ENCODE measurements at regions not wholly inside any gene's neighbourhood (a gene's known extent, or its start where the extent isn't known, plus 50 kb on each side); places are given as distances from the start of the nearest gene placed in this dataset.
A peak's percentile ranks its signal among the peaks of the same experiment; 100 is the strongest.

GRCh38 chr3:82596805-82597204, 835.4 kb upstream of the GBE1 start:
- Histone ChIP-seq H4K8ac (ENCODE audit: low read length) (no peak overlapping the region), H2BK15ac (ENCODE audit: low read depth, poor library complexity, severe bottlenecking) (no peak overlapping the region), H3K27me3 (ENCODE audit: control insufficient read depth in 1 of 2, insufficient read depth in 1 of 2, low read length in 2 of 2) (no peaks in the 10 kb centered on the region), H3K36me3 (ENCODE audit: control insufficient read depth in 1 of 2, insufficient read depth in 2 of 2, low read depth in 1 of 2, low read length in 2 of 2) (no peaks in the 10 kb centered on the region), H4K91ac (ENCODE audit: low read length) (no peak overlapping the region), H3K4me1 (ENCODE audit: control insufficient read depth, insufficient read depth, low read depth, low read length) (no peaks in the 10 kb centered on the region), H2BK12ac (ENCODE audit: low read length in 2 of 2) (no peak overlapping the region), H3K79me1 (replicated peaks; ENCODE audit: low read length, poor library complexity, severe bottlenecking) (no peaks in the 10 kb centered on the region), H3K18ac (ENCODE audit: low read depth in 1 of 2, low read length in 2 of 2) (no peak overlapping the region), H3K27ac (ENCODE audit: low read length, poor library complexity, severe bottlenecking) (no peak overlapping the region), H3K14ac (ENCODE audit: low read length in 2 of 2) (no peak overlapping the region), H3K4me2 (ENCODE audit: low read length, poor library complexity, severe bottlenecking) (no peak overlapping the region), H3K9me3 (ENCODE audit: control insufficient read depth, low read length) (peaks cover 38% of the 10 kb centered on the region), H3K9ac (ENCODE audit: low read length) (no peak overlapping the region), H3K4ac (ENCODE audit: low read depth in 1 of 2, low read length in 2 of 2) (no peak overlapping the region), H2BK5ac (ENCODE audit: low read depth, low read length, poor library complexity, severe bottlenecking) (no peak overlapping the region), H2AFZ (ENCODE audit: low read depth, low read length) (no peak overlapping the region), H2BK120ac (ENCODE audit: low read depth, low read length) (no peak overlapping the region), H2AK5ac (ENCODE audit: low read length, severe bottlenecking) (no peak overlapping the region), H3K4me3 (ENCODE audit: insufficient read depth in 1 of 2, low read depth in 1 of 2, low read length in 2 of 2) (no peak overlapping the region), H3K23ac (ENCODE audit: low read length in 2 of 2) (no peak overlapping the region)
- no peak for DNase-seq
- WGBS = 92% methylated on average over 1 of the region's 1 CpG

- no peak overlapping the region for H3K9ac ChIP-seq (ENCODE audit: low read length)
- peak overlapping the region in 1 of 2 experiments; percentile 44 for H3K4me3 ChIP-seq (ENCODE audit: insufficient read depth in 1 of 2, low read depth in 1 of 2, low read length in 2 of 2)
- H2AFZ ChIP-seq (ENCODE audit: low read depth, low read length) = no peak overlapping the region
- peaks cover 38% of the 10 kb centered on the region for H3K9me3 ChIP-seq (ENCODE audit: control insufficient read depth, low read length)
- H3K36me3 ChIP-seq (ENCODE audit: control insufficient read depth in 1 of 2, insufficient read depth in 2 of 2, low read depth in 1 of 2, low read length in 2 of 2) = no peaks in the 10 kb centered on the region
- no peak for DNase-seq
- H3K4me1 ChIP-seq (ENCODE audit: control insufficient read depth, insufficient read depth, low read depth, low read length) = no peaks in the 10 kb centered on the region
- no peak overlapping the region for H2AK5ac ChIP-seq (ENCODE audit: low read length, severe bottlenecking)
- H3K4ac ChIP-seq (ENCODE audit: low read depth in 1 of 2, low read length in 2 of 2) = no peak overlapping the region
- no peak overlapping the region for H2BK15ac ChIP-seq (ENCODE audit: low read depth, poor library complexity, severe bottlenecking)
- H3K23ac ChIP-seq (ENCODE audit: low read length in 2 of 2) = no peak overlapping the region
- no peaks in the 10 kb centered on the region for H3K27me3 ChIP-seq (ENCODE audit: control insufficient read depth in 1 of 2, insufficient read depth in 1 of 2, low read length in 2 of 2)
- no peak overlapping the region for H2BK12ac ChIP-seq (ENCODE audit: low read length in 2 of 2)
- no peak overlapping the region for H3K4me2 ChIP-seq (ENCODE audit: low read length, poor library complexity, severe bottlenecking)
- no peaks in the 10 kb centered on the region for H3K79me1 ChIP-seq (replicated peaks; ENCODE audit: low read length, poor library complexity, severe bottlenecking)
- H3K14ac ChIP-seq (ENCODE audit: low read length in 2 of 2) = no peak overlapping the region
- WGBS = 82% methylated on average over 2 of the region's 2 CpGs
- H3K27ac ChIP-seq (ENCODE audit: low read length, poor library complexity, severe bottlenecking) = no peak overlapping the region
- no peak overlapping the region for H3K18ac ChIP-seq (ENCODE audit: low read depth in 1 of 2, low read length in 2 of 2)
- H4K91ac ChIP-seq (ENCODE audit: low read length) = no peak overlapping the region
- H2BK5ac ChIP-seq (ENCODE audit: low read depth, low read length, poor library complexity, severe bottlenecking) = no peak overlapping the region
- no peak overlapping the region for H2BK120ac ChIP-seq (ENCODE audit: low read depth, low read length)
- no peak overlapping the region for H4K8ac ChIP-seq (ENCODE audit: low read length)
These were observed 834.1 kb upstream of the GBE1 start for GRCh38 chr3:82595530-82595929.

GRCh38 chr3:82587174-82587573, 825.7 kb upstream of the GBE1 start:
- Histone ChIP-seq H3K9ac (ENCODE audit: low read length) (no peak overlapping the region), H3K27me3 (ENCODE audit: control insufficient read depth in 1 of 2, insufficient read depth in 1 of 2, low read length in 2 of 2) (no peaks in the 10 kb centered on the region), H2BK120ac (ENCODE audit: low read depth, low read length) (no peak overlapping the region), H3K23ac (ENCODE audit: low read length in 2 of 2) (no peak overlapping the region), H3K4me3 (ENCODE audit: insufficient read depth in 1 of 2, low read depth in 1 of 2, low read length in 2 of 2) (no peak overlapping the region), H3K4me2 (ENCODE audit: low read length, poor library complexity, severe bottlenecking) (no peak overlapping the region), H3K4me1 (ENCODE audit: control insufficient read depth, insufficient read depth, low read depth, low read length) (no peaks in the 10 kb centered on the region), H2AK5ac (ENCODE audit: low read length, severe bottlenecking) (no peak overlapping the region), H3K36me3 (ENCODE audit: control insufficient read depth in 1 of 2, insufficient read depth in 2 of 2, low read depth in 1 of 2, low read length in 2 of 2) (no peaks in the 10 kb centered on the region), H3K18ac (ENCODE audit: low read depth in 1 of 2, low read length in 2 of 2) (no peak overlapping the region), H3K14ac (ENCODE audit: low read length in 2 of 2) (no peak overlapping the region), H3K4ac (ENCODE audit: low read depth in 1 of 2, low read length in 2 of 2) (no peak overlapping the region), H2BK12ac (ENCODE audit: low read length in 2 of 2) (no peak overlapping the region), H4K8ac (ENCODE audit: low read length) (no peak overlapping the region), H3K9me3 (ENCODE audit: control insufficient read depth, low read length) (no peaks in the 10 kb centered on the region), H2BK15ac (ENCODE audit: low read depth, poor library complexity, severe bottlenecking) (no peak overlapping the region), H3K27ac (ENCODE audit: low read length, poor library complexity, severe bottlenecking) (no peak overlapping the region), H3K79me1 (replicated peaks; ENCODE audit: low read length, poor library complexity, severe bottlenecking) (no peaks in the 10 kb centered on the region), H2BK5ac (ENCODE audit: low read depth, low read length, poor library complexity, severe bottlenecking) (no peak overlapping the region), H2AFZ (ENCODE audit: low read depth, low read length) (no peak overlapping the region), H4K91ac (ENCODE audit: low read length) (no peak overlapping the region)
- DNase-seq = no peak

GRCh38 chr3:82586414-82586813, 825.0 kb upstream of the GBE1 start:
- Histone ChIP-seq H3K36me3 (ENCODE audit: control insufficient read depth in 1 of 2, insufficient read depth in 2 of 2, low read depth in 1 of 2, low read length in 2 of 2) (no peaks in the 10 kb centered on the region), H3K4me3 (ENCODE audit: insufficient read depth in 1 of 2, low read depth in 1 of 2, low read length in 2 of 2) (no peak overlapping the region), H3K27me3 (ENCODE audit: control insufficient read depth in 1 of 2, insufficient read depth in 1 of 2, low read length in 2 of 2) (no peaks in the 10 kb centered on the region), H3K4me2 (ENCODE audit: low read length, poor library complexity, severe bottlenecking) (no peak overlapping the region), H3K23ac (ENCODE audit: low read length in 2 of 2) (no peak overlapping the region), H2AK5ac (ENCODE audit: low read length, severe bottlenecking) (no peak overlapping the region), H2BK15ac (ENCODE audit: low read depth, poor library complexity, severe bottlenecking) (no peak overlapping the region), H2BK12ac (ENCODE audit: low read length in 2 of 2) (no peak overlapping the region), H2BK120ac (ENCODE audit: low read depth, low read length) (no peak overlapping the region), H2AFZ (ENCODE audit: low read depth, low read length) (no peak overlapping the region), H3K27ac (ENCODE audit: low read length, poor library complexity, severe bottlenecking) (no peak overlapping the region), H4K91ac (ENCODE audit: low read length) (no peak overlapping the region), H3K9me3 (ENCODE audit: control insufficient read depth, low read length) (no peaks in the 10 kb centered on the region), H4K8ac (ENCODE audit: low read length) (no peak overlapping the region), H3K4ac (ENCODE audit: low read depth in 1 of 2, low read length in 2 of 2) (no peak overlapping the region), H3K79me1 (replicated peaks; ENCODE audit: low read length, poor library complexity, severe bottlenecking) (no peaks in the 10 kb centered on the region), H3K18ac (ENCODE audit: low read depth in 1 of 2, low read length in 2 of 2) (no peak overlapping the region), H3K14ac (ENCODE audit: low read length in 2 of 2) (no peak overlapping the region), H3K9ac (ENCODE audit: low read length) (no peak overlapping the region), H3K4me1 (ENCODE audit: control insufficient read depth, insufficient read depth, low read depth, low read length) (no peaks in the 10 kb centered on the region), H2BK5ac (ENCODE audit: low read depth, low read length, poor library complexity, severe bottlenecking) (no peak overlapping the region)
- no CpG with 5 or more reads among the region's 3 CpGs for WGBS
- no peak for DNase-seq

Data from mesenchymal stem cell (in vitro differentiated cells and primary cell).